Tibial nerve (tissue), 4 donors: ENCODE measurements at regions not wholly inside any gene's neighbourhood (a gene's known extent, or its start where the extent isn't known, plus 50 kb on each side); places are given as distances from the start of the nearest gene placed in this dataset.

Experiments used
- EP300 ChIP-seq, 2 donors: sonication (generic); formaldehyde crosslinking; IDR thresholded peaks; one replicate each; pipeline ENCODE4 v1.6.1; 2017; ENCODE audit warnings: antibody characterized with exemption in 2 of 2, mild to moderate bottlenecking in 1 of 2
- POLR2A ChIP-seq, 2 donors: fragments of 450-650 bp; IDR thresholded peaks; one replicate each; pipeline ENCODE4 v1.6.1; 2017; ENCODE audit warnings: antibody characterized with exemption in 2 of 2, mild to moderate bottlenecking in 2 of 2, moderate library complexity in 2 of 2
- TF ChIP-seq, protein P1 (sequence below), 5 experiments: fragments of 200-600 bp in 3 of 5; fragments of 450-650 bp in 2 of 5; sonication (generic) in 3 of 5; IDR thresholded peaks; one replicate each; pipeline ENCODE4 v1.5.1; 2016 to 2019; ENCODE audit warnings: antibody characterized with exemption in 5 of 5, mild to moderate bottlenecking in 3 of 5, moderate library complexity in 2 of 5

DNA sequence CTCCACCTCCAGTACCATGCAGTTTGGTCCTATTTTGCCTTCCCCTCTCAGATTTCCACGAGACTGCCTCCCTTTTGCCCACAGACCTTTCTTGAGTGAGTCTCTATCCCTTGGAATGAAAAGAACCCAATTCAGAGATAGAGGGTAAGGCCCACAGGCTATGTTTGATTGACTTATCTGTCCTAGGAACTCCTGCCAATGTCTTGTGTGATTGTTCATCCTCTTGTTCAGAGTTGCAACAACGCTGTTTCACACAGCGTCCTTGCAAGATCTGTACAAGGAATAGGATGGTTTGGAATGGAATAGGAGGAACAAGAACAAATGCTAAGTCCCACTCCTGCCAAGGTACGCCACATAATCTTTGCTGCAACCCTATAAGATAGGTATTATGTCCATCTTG, 142.2 kb upstream of the ABCA1 start:
- TF ChIP-seq, protein P1, sequence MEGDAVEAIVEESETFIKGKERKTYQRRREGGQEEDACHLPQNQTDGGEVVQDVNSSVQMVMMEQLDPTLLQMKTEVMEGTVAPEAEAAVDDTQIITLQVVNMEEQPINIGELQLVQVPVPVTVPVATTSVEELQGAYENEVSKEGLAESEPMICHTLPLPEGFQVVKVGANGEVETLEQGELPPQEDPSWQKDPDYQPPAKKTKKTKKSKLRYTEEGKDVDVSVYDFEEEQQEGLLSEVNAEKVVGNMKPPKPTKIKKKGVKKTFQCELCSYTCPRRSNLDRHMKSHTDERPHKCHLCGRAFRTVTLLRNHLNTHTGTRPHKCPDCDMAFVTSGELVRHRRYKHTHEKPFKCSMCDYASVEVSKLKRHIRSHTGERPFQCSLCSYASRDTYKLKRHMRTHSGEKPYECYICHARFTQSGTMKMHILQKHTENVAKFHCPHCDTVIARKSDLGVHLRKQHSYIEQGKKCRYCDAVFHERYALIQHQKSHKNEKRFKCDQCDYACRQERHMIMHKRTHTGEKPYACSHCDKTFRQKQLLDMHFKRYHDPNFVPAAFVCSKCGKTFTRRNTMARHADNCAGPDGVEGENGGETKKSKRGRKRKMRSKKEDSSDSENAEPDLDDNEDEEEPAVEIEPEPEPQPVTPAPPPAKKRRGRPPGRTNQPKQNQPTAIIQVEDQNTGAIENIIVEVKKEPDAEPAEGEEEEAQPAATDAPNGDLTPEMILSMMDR (IDR thresholded peaks at IDR 0.05): no peak
- TF ChIP-seq POLR2A (IDR thresholded peaks at IDR 0.05) (no peak), EP300 (IDR thresholded peaks at IDR 0.05) (no peak)
